K562 (cell line): ENCODE measurements at regions not wholly inside any gene's neighbourhood (a gene's known extent, or its start where the extent isn't known, plus 50 kb on each side); places are given as distances from the start of the nearest gene placed in this dataset.

Source experiments
- CBX5 ChIP-seq: IDR thresholded peaks from 2 replicates; pipeline ENCODE4 v1.6.1; 2014; ENCODE audit warnings: low read depth, borderline replicate concordance
- CEBPZ ChIP-seq: fragments of 150-350 bp; IDR thresholded peaks from 2 replicates; pipeline ENCODE4 v1.6.1; 2014; ENCODE audit warnings: low read depth, mild to moderate bottlenecking, low read length, borderline replicate concordance
- SRSF7 ChIP-seq: fragments of 200-400 bp; formaldehyde crosslinking; optimal IDR thresholded peaks from 2 replicates; pipeline ENCODE3; 2017; ENCODE audit warnings: mild to moderate bottlenecking, low read depth, low read length
- ZNF780A ChIP-seq: fragments of 250-450 bp; sonication (Bioruptor Pico); IDR thresholded peaks from 2 replicates; pipeline ENCODE4 v1.5.0; 2021; ENCODE audit warnings: mild to moderate bottlenecking
- TF ChIP-seq, protein P1 (sequence below): fragments of 250-450 bp; sonication (Bioruptor Pico); IDR thresholded peaks from 2 replicates; pipeline ENCODE4 v1.4.0; 2020; ENCODE audit warnings: mild to moderate bottlenecking, moderate library complexity

DNA sequence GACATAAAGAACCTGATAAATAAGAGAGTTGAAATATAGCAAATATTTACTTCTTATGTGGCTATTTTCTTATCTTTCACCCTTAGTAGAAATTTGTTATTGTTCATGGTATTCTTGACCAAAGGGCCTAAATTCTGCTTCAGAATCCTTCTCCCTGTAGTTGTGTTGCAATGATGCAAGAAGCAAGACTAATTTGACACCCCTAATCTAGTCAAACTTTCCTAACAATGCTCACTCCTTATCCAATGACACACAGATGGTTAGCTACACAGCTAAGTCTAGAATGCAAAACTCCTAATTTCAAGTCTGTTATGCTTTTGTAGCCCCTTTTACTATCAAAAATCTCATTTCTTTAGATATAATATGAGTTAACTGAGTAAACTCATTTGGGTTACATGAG is 56.1 kb downstream of the TWIST1 start (continued):
- TF ChIP-seq, protein P1, sequence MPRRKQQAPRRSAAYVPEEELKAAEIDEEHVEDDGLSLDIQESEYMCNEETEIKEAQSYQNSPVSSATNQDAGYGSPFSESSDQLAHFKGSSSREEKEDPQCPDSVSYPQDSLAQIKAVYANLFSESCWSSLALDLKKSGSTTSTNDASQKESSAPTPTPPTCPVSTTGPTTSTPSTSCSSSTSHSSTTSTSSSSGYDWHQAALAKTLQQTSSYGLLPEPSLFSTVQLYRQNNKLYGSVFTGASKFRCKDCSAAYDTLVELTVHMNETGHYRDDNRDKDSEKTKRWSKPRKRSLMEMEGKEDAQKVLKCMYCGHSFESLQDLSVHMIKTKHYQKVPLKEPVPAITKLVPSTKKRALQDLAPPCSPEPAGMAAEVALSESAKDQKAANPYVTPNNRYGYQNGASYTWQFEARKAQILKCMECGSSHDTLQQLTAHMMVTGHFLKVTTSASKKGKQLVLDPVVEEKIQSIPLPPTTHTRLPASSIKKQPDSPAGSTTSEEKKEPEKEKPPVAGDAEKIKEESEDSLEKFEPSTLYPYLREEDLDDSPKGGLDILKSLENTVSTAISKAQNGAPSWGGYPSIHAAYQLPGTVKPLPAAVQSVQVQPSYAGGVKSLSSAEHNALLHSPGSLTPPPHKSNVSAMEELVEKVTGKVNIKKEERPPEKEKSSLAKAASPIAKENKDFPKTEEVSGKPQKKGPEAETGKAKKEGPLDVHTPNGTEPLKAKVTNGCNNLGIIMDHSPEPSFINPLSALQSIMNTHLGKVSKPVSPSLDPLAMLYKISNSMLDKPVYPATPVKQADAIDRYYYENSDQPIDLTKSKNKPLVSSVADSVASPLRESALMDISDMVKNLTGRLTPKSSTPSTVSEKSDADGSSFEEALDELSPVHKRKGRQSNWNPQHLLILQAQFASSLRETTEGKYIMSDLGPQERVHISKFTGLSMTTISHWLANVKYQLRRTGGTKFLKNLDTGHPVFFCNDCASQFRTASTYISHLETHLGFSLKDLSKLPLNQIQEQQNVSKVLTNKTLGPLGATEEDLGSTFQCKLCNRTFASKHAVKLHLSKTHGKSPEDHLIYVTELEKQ (CRISPR knock-in tag): no peak
- no peak for TF ChIP-seq ZNF780A (CRISPR knock-in tag)
- TF ChIP-seq SRSF7: no peak
- TF ChIP-seq CEBPZ: no peak
- no peak for TF ChIP-seq CBX5
